ENCODE measurements at regions not wholly inside any gene's neighbourhood (a gene's known extent, or its start where the extent isn't known, plus 50 kb on each side); places are given as distances from the start of the nearest gene placed in this dataset.
A peak's percentile ranks its signal among the peaks of the same experiment; 100 is the strongest.

GRCh38 chr1:30404341-30404740 lies 319.0 kb downstream of the MATN1 start:
- Histone ChIP-seq H4K20me1 (ENCODE audit: low read depth) (no peaks in the 10 kb centered on the region), H3K79me2 (ENCODE audit: low read depth) (no peaks in the 10 kb centered on the region), H3F3A (ENCODE audit: low read depth) (no peaks in the 10 kb centered on the region), H3K27ac (no peak overlapping the region), H3K9ac (no peak overlapping the region), H3K27me3 (no peaks in the 10 kb centered on the region), H3K4me2 (no peak overlapping the region), H3K4me3 (no peak overlapping the region), H3K9me3 (ENCODE audit: low read depth) (no peaks in the 10 kb centered on the region), H2AFZ (replicated peaks) (no peak overlapping the region), H3K4me1 (peaks cover 7% of the 10 kb centered on the region), H3K36me3 (no peaks in the 10 kb centered on the region)
- no peak overlapping the region for H3K4me3 Mint-ChIP-seq
- H3K9me3 Mint-ChIP-seq: no peaks in the 10 kb centered on the region
- TF ChIP-seq CTCF (IDR thresholded peaks at IDR 0.05) (no peak), EZH2phosphoT487 (IDR thresholded peaks at IDR 0.05) (no peak), EZH2 (IDR thresholded peaks at IDR 0.05) (no peak)
- DNase-seq (ENCODE audit: low spot score): no peak
- peaks cover 10% of the 10 kb centered on the region for H3K27me3 Mint-ChIP-seq (ENCODE audit: insufficient read depth, low read depth)
- H3K27ac Mint-ChIP-seq: no peak overlapping the region
- H3K4me1 Mint-ChIP-seq: peaks cover 22% of the 10 kb centered on the region
- H3K36me3 Mint-ChIP-seq: no peaks in the 10 kb centered on the region

GRCh38 chr1:30403726-30404125 lies 319.7 kb downstream of the MATN1 start:
- DNase-seq (ENCODE audit: low spot score): no peak
- Histone ChIP-seq H3K27ac (no peak overlapping the region), H3F3A (ENCODE audit: low read depth) (no peaks in the 10 kb centered on the region), H3K79me2 (ENCODE audit: low read depth) (no peaks in the 10 kb centered on the region), H4K20me1 (ENCODE audit: low read depth) (no peaks in the 10 kb centered on the region), H2AFZ (replicated peaks) (no peak overlapping the region), H3K9me3 (ENCODE audit: low read depth) (no peaks in the 10 kb centered on the region), H3K4me1 (peaks cover 7% of the 10 kb centered on the region), H3K4me2 (no peak overlapping the region), H3K4me3 (no peak overlapping the region), H3K27me3 (no peaks in the 10 kb centered on the region), H3K9ac (no peak overlapping the region), H3K36me3 (no peaks in the 10 kb centered on the region)
- Mint-ChIP-seq H3K36me3 (no peaks in the 10 kb centered on the region), H3K27me3 (ENCODE audit: insufficient read depth, low read depth) (peaks cover 10% of the 10 kb centered on the region), H3K4me3 (no peak overlapping the region), H3K4me1 (peaks cover 22% of the 10 kb centered on the region), H3K9me3 (no peaks in the 10 kb centered on the region), H3K27ac (peak overlapping the region; percentile 35)
- TF ChIP-seq EZH2 (IDR thresholded peaks at IDR 0.05) (no peak), EZH2phosphoT487 (IDR thresholded peaks at IDR 0.05) (no peak), CTCF (IDR thresholded peaks at IDR 0.05) (no peak)

DNA sequence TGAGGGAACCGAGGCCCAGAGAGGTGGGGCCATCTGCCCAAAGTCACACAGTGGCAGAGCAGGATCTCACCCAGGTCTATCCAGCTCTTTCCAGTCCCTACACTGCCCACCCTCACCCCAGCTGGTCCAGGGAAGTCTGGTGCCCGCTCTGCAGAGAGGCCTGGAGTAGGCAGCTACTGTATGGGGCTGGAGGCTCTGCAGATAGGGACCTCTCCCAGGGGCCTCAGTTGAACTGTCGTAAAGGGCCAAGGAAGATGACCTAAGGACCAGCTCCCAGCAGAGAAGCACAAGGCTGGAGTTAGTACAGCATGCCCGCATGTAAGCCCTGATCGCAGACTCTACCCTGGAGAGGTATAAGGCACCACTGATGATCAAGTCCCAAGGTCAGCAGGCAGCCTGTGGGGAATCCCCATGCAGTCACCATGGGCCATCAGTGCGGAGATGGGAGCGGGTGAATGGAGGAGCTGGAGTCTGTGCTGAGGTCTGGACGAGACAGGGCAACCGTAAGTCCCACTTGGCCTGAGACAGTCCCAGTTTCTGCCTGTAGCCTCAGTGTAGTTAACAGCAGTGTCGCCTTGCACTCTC lies 320.2 kb downstream of the MATN1 start:
- Histone ChIP-seq H3K27ac (no peak overlapping the region), H3K27me3 (no peaks in the 10 kb centered on the region), H3K9me3 (ENCODE audit: low read depth) (no peaks in the 10 kb centered on the region), H3F3A (ENCODE audit: low read depth) (no peaks in the 10 kb centered on the region), H3K36me3 (no peaks in the 10 kb centered on the region), H3K79me2 (ENCODE audit: low read depth) (no peaks in the 10 kb centered on the region), H4K20me1 (ENCODE audit: low read depth) (no peaks in the 10 kb centered on the region), H3K9ac (no peak overlapping the region), H3K4me3 (no peak overlapping the region), H2AFZ (replicated peaks) (no peak overlapping the region), H3K4me1 (peaks cover 7% of the 10 kb centered on the region), H3K4me2 (no peak overlapping the region)
- Mint-ChIP-seq H3K27ac (no peak overlapping the region), H3K36me3 (no peaks in the 10 kb centered on the region), H3K4me1 (peaks cover 22% of the 10 kb centered on the region), H3K9me3 (no peaks in the 10 kb centered on the region), H3K4me3 (no peak overlapping the region), H3K27me3 (ENCODE audit: insufficient read depth, low read depth) (peaks cover 10% of the 10 kb centered on the region)
- TF ChIP-seq EZH2phosphoT487 (IDR thresholded peaks at IDR 0.05): no peak
- TF ChIP-seq CTCF (IDR thresholded peaks at IDR 0.05): no peak
- no peak for TF ChIP-seq EZH2 (IDR thresholded peaks at IDR 0.05)
- no peak for DNase-seq (ENCODE audit: low spot score)

Measured in neural progenitor cell (in vitro differentiated cells).